GM23338 (cell line): ENCODE measurements at regions not wholly inside any gene's neighbourhood (a gene's known extent, or its start where the extent isn't known, plus 50 kb on each side); places are given as distances from the start of the nearest gene placed in this dataset.

Experiments
- CREB1 ChIP-seq: fragments of 250-450 bp; sonication (Bioruptor Pico); IDR thresholded peaks from 2 replicates; pipeline ENCODE4 v1.5.0; 2020; ENCODE audit warnings: low read depth, mild to moderate bottlenecking, moderate library complexity
- EZH2 ChIP-seq: fragments of 200-600 bp; sonication (generic); IDR thresholded peaks from one replicate; pipeline ENCODE4 v1.8.0; 2017; ENCODE audit warnings: antibody characterized with exemption, mild to moderate bottlenecking, low read depth; ENCODE audit not compliant: unreplicated experiment
- JUNB ChIP-seq: IDR thresholded peaks from one replicate; pipeline ENCODE4 v1.6.1; 2016; ENCODE audit warnings: antibody characterized with exemption; ENCODE audit not compliant: unreplicated experiment
- POLR2AphosphoS5 ChIP-seq: IDR thresholded peaks from 2 replicates; pipeline ENCODE4 v1.6.1; 2016; ENCODE audit warnings: antibody characterized with exemption, low read depth
- TF ChIP-seq, protein P1 (sequence below), 2 experiments: fragments of 200-600 bp in 1 of 2; sonication (generic) in 1 of 2; conservative IDR thresholded peaks; 2 replicates each; pipeline versions ENCODE4 v1.5.1 to v1.6.1; 2016 to 2017; ENCODE audit warnings: antibody characterized with exemption in 2 of 2, low read depth in 2 of 2, mild to moderate bottlenecking in 2 of 2, moderate library complexity in 1 of 2

DNA sequence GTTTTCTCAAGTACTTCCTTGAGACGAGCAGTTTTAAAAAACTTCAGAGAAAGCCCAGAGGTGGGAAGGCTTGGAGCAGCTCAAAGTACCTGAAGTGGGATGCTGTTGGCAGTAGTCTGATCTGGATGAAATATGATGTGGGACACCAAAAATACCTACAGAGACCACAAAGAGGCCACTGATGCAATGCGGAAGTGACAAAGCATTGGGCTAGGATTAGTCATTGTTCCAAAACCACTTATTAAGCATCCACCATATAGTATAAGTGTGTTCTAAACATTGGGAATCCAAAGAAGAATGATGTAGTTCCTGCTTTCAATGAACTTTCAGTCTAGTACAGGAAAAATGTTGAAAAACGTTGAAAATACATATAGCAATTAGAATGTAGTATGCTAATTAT is 386.1 kb upstream of the CNKSR2 start:
- TF ChIP-seq, protein P1, sequence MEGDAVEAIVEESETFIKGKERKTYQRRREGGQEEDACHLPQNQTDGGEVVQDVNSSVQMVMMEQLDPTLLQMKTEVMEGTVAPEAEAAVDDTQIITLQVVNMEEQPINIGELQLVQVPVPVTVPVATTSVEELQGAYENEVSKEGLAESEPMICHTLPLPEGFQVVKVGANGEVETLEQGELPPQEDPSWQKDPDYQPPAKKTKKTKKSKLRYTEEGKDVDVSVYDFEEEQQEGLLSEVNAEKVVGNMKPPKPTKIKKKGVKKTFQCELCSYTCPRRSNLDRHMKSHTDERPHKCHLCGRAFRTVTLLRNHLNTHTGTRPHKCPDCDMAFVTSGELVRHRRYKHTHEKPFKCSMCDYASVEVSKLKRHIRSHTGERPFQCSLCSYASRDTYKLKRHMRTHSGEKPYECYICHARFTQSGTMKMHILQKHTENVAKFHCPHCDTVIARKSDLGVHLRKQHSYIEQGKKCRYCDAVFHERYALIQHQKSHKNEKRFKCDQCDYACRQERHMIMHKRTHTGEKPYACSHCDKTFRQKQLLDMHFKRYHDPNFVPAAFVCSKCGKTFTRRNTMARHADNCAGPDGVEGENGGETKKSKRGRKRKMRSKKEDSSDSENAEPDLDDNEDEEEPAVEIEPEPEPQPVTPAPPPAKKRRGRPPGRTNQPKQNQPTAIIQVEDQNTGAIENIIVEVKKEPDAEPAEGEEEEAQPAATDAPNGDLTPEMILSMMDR (conservative IDR thresholded peaks at IDR 0.05; ENCODE audit: low read depth in 2 of 2): no peak
- TF ChIP-seq POLR2AphosphoS5 (no peak), CREB1 (CRISPR knock-in tag) (no peak), JUNB (no peak), EZH2 (no peak)
